PC-9 (cell line): ENCODE measurements at regions not wholly inside any gene's neighbourhood (a gene's known extent, or its start where the extent isn't known, plus 50 kb on each side); places are given as distances from the start of the nearest gene placed in this dataset.

Source experiments
- BruUV-seq: library from RNA; stranded (reverse); fragments of 400-500 nt; replicated peaks from 2 replicates; lab custom pipeline; 2021; lab: Mats Ljungman, UMichigan
- CTCF ChIA-PET: fragments of 300-600 bp; sonication (Branson Sonifier 250); formaldehyde crosslinking; loops from one replicate; lab custom pipeline; 2022; ENCODE audit warnings: antibody characterized with exemption; lab: Charles Lee
- POLR2A ChIA-PET: fragments of 300-600 bp; sonication (Branson Sonifier 250); formaldehyde crosslinking; loops from one replicate; lab custom pipeline; 2022; ENCODE audit warnings: antibody characterized with exemption; ENCODE audit not compliant: unreplicated experiment; lab: Charles Lee
- DNase-seq, 2 experiments: peaks; one replicate each; pipeline versions ENCODE4 v3.0.0 to v3.0.0-alpha.2; 2015 to 2022; ENCODE audit warnings: mixed read lengths in 1 of 2
- H2AFZ ChIP-seq: fragments of 200-600 bp; sonication (generic); 2 replicates; pipeline ENCODE4 v1.8.1; 2017; ENCODE audit warnings: antibody characterized with exemption
- H3F3A ChIP-seq: fragments of 200-600 bp; sonication (generic); 2 replicates; pipeline ENCODE4 v1.8.1; 2017; ENCODE audit warnings: antibody characterized with exemption, mild to moderate bottlenecking, low read depth; ENCODE audit not compliant: insufficient read depth
- H3K27ac ChIP-seq: fragments of 200-600 bp; sonication (generic); 2 replicates; pipeline ENCODE4 v1.6.1; 2016; ENCODE audit warnings: mixed run types
- H3K27me3 ChIP-seq: fragments of 200-600 bp; sonication (generic); 2 replicates; pipeline ENCODE4 v1.6.1; 2016; ENCODE audit warnings: low read depth, mixed run types; ENCODE audit not compliant: insufficient read depth
- H3K36me3 ChIP-seq: fragments of 200-600 bp; sonication (generic); 2 replicates; pipeline ENCODE4 v1.6.1; 2016; ENCODE audit warnings: low read depth, mixed run types
- H3K4me1 ChIP-seq: fragments of 200-600 bp; sonication (generic); replicated peaks from 2 replicates; pipeline ENCODE4 v1.6.1; 2016; ENCODE audit warnings: mixed run types; ENCODE audit not compliant: insufficient read depth
- H3K4me2 ChIP-seq: fragments of 200-600 bp; sonication (generic); 2 replicates; pipeline ENCODE4 v1.6.1; 2017; ENCODE audit warnings: mixed run types
- H3K4me3 ChIP-seq: fragments of 200-600 bp; sonication (generic); 2 replicates; pipeline ENCODE4 v1.6.1; 2016; ENCODE audit warnings: mixed run types
- H3K79me2 ChIP-seq: fragments of 200-600 bp; sonication (generic); 2 replicates; pipeline ENCODE4 v1.6.1; 2017; ENCODE audit warnings: low read depth, mixed run types
- H3K9me2 ChIP-seq: fragments of 200-600 bp; sonication (generic); 2 replicates; pipeline ENCODE4 v1.8.1; 2017; ENCODE audit warnings: mild to moderate bottlenecking; ENCODE audit not compliant: insufficient read depth
- H3K9me3 ChIP-seq: fragments of 200-600 bp; sonication (generic); 2 replicates; pipeline ENCODE4 v1.8.1; 2016; ENCODE audit warnings: low read depth; ENCODE audit not compliant: insufficient read depth
- H4K20me1 ChIP-seq: fragments of 200-600 bp; sonication (generic); 2 replicates; pipeline ENCODE4 v1.8.1; 2017; ENCODE audit not compliant: insufficient read depth
- CTCF ChIP-seq: fragments of 200-600 bp; sonication (generic); conservative IDR thresholded peaks from 2 replicates; pipeline ENCODE4 v1.6.1; 2017; ENCODE audit warnings: mixed run types, antibody characterized with exemption, mild to moderate bottlenecking, moderate library complexity
- EZH2 ChIP-seq: fragments of 200-600 bp; sonication (generic); IDR thresholded peaks from 2 replicates; pipeline ENCODE4 v1.8.0; 2017; ENCODE audit warnings: antibody characterized with exemption, low read depth
- intact Hi-C: fragments of 100-400 bp; cut with micrococcal nuclease; formaldehyde crosslinking; loops from one replicate; pipeline ENCODE4 v1.10.0; 2022; ENCODE audit not compliant: unreplicated experiment

- no peak overlapping the region for H3K4me3 ChIP-seq
- intact Hi-C loops: no loop called here
- no peaks in the 10 kb centered on the region for H3K36me3 ChIP-seq
- DNase-seq: no peak
- H3K27ac ChIP-seq: no peak overlapping the region
- H3K9me3 ChIP-seq: no peaks in the 10 kb centered on the region
- H3K9me2 ChIP-seq: no peaks in the 10 kb centered on the region; the same call in 1 of the 2 replicates
- H2AFZ ChIP-seq: no peak overlapping the region
- no peaks in the 10 kb centered on the region for H3F3A ChIP-seq
- peaks cover 10% of the 10 kb centered on the region; the same call in 1 of the 2 replicates for H3K27me3 ChIP-seq
- no TSS peak for BruUV-seq
- no peaks in the 10 kb centered on the region for H3K79me2 ChIP-seq
- ChIA-PET CTCF (no interaction called here), POLR2A (no interaction called here)
- H3K4me2 ChIP-seq: no peak overlapping the region
- no peak for TF ChIP-seq CTCF
- no peak for TF ChIP-seq EZH2
- no peaks in the 10 kb centered on the region for H3K4me1 ChIP-seq
- H4K20me1 ChIP-seq: no peaks in the 10 kb centered on the region
Measured at GRCh38 chr7:42491106-42491505, 254.1 kb upstream of the GLI3 start.

GRCh38 chr7:42489299-42489698, 252.3 kb upstream of the GLI3 start:
- ChIA-PET CTCF (no interaction called here), POLR2A (no interaction called here)
- Histone ChIP-seq H3K4me3 (no peak overlapping the region), H3K79me2 (no peaks in the 10 kb centered on the region), H3K9me3 (no peaks in the 10 kb centered on the region), H3K4me1 (no peaks in the 10 kb centered on the region), H3K4me2 (no peak overlapping the region), H3F3A (no peaks in the 10 kb centered on the region), H3K27ac (no peak overlapping the region), H4K20me1 (no peaks in the 10 kb centered on the region), H3K9me2 (no peaks in the 10 kb centered on the region; the same call in 1 of the 2 replicates), H3K36me3 (no peaks in the 10 kb centered on the region), H2AFZ (no peak overlapping the region), H3K27me3 (peaks cover 10% of the 10 kb centered on the region; the same call in 1 of the 2 replicates)
- intact Hi-C loops: no loop called here
- no peak for DNase-seq
- BruUV-seq: no TSS peak
- TF ChIP-seq CTCF (no peak), EZH2 (no peak)

- TF ChIP-seq EZH2 (no peak), CTCF (no peak)
- no peaks in the 10 kb centered on the region for H3K9me3 ChIP-seq
- H2AFZ ChIP-seq: no peak overlapping the region
- no peak overlapping the region for H3K27ac ChIP-seq
- no TSS peak for BruUV-seq
- H3K4me1 ChIP-seq: no peaks in the 10 kb centered on the region
- no peak overlapping the region for H3K4me3 ChIP-seq
- H3K27me3 ChIP-seq: peaks cover 22% of the 10 kb centered on the region; the same call in 1 of the 2 replicates
- no peaks in the 10 kb centered on the region for H3F3A ChIP-seq
- H3K4me2 ChIP-seq: no peak overlapping the region
- H3K79me2 ChIP-seq: no peaks in the 10 kb centered on the region
- intact Hi-C loops: no loop called here
- ChIA-PET CTCF (interaction anchor here (0.7 kb wide), 1 partner anchor 542 kb away, joined by 6 read pairs; no protein-coding TSS in a partner anchor), POLR2A (no interaction called here)
- no peaks in the 10 kb centered on the region for H4K20me1 ChIP-seq
- no peak for DNase-seq
- H3K9me2 ChIP-seq: no peaks in the 10 kb centered on the region; the same call in 1 of the 2 replicates
- no peaks in the 10 kb centered on the region for H3K36me3 ChIP-seq
Measured at GRCh38 chr7:42485301-42485766, 248.3 kb upstream of the GLI3 start.
